ENCODE measurements at regions not wholly inside any gene's neighbourhood (a gene's known extent, or its start where the extent isn't known, plus 50 kb on each side); places are given as distances from the start of the nearest gene placed in this dataset.
"Not testable (repeated sequence)": the region's sequence is repeated elsewhere in the genome, so short reads cannot be mapped to it uniquely, and the experiment has no call there.

- FAIRE-seq = peak; percentile 23
- BruUV-seq (replicated peaks); H3K4me2 ChIP-seq (ENCODE audit: control insufficient read depth, insufficient read depth); H3K9me3 ChIP-seq (replicated peaks; ENCODE audit: control insufficient read depth, insufficient read depth, low read length); DNase-seq (ENCODE audit: low read depth, low spot score); H4K20me1 ChIP-seq (ENCODE audit: control insufficient read depth, insufficient read depth); intact Hi-C loops (cut with micrococcal nuclease; ENCODE audit: unreplicated experiment); H3K27me3 ChIP-seq (replicated peaks in 1 of 2; ENCODE audit: control insufficient read depth in 2 of 2, insufficient read depth in 2 of 2, low read length in 1 of 2); H2AFZ ChIP-seq (ENCODE audit: control insufficient read depth, low read depth, low read length); H3K27ac ChIP-seq (ENCODE audit: control insufficient read depth, insufficient read depth); SMC1A ChIA-PET (ENCODE audit: uncharacterized antibody, unreplicated experiment); CTCF ChIA-PET; POLR2A ChIA-PET; H3K9ac ChIP-seq (ENCODE audit: control insufficient read depth, insufficient read depth, low read length); ATAC-seq; RAD21 ChIA-PET (ENCODE audit: unreplicated experiment); H3K4me3 ChIP-seq; in situ Hi-C loops (cut with MboI); H3K79me2 ChIP-seq (ENCODE audit: control insufficient read depth, insufficient read depth, low read length); H3K36me3 ChIP-seq (ENCODE audit: control insufficient read depth in 2 of 2, insufficient read depth in 2 of 2, low read length in 1 of 2): not testable (repeated sequence)
- peak; percentile 24 for TF ChIP-seq MEF2B (IDR thresholded peaks at IDR 0.05; ENCODE audit: partially characterized antibody, poor library complexity, severe bottlenecking)
- H3K4me1 ChIP-seq (ENCODE audit: control insufficient read depth, insufficient read depth, low read length) = peaks cover 20% of the 10 kb centered on the region
- 18% methylated on average over 11 of the region's 11 CpGs for WGBS (ENCODE audit: insufficient coverage, insufficient replicate concordance, low lambda C conversion rate, missing lambda C conversion rate)
Measured at GRCh38 chr20:47979361-47980095, 194.2 kb upstream of the SULF2 start.

GRCh38 chr20:47978428-47979120 lies 193.3 kb upstream of the SULF2 start:
- WGBS (ENCODE audit: insufficient coverage, insufficient replicate concordance, low lambda C conversion rate, missing lambda C conversion rate) = 42% methylated on average over 4 of the region's 19 CpGs
- H3K27ac ChIP-seq (ENCODE audit: control insufficient read depth, insufficient read depth); ATAC-seq; CTCF ChIA-PET; FAIRE-seq; SMC1A ChIA-PET (ENCODE audit: uncharacterized antibody, unreplicated experiment); RAD21 ChIA-PET (ENCODE audit: unreplicated experiment); in situ Hi-C loops (cut with MboI); H2AFZ ChIP-seq (ENCODE audit: control insufficient read depth, low read depth, low read length); DNase-seq (ENCODE audit: low read depth, low spot score); H3K79me2 ChIP-seq (ENCODE audit: control insufficient read depth, insufficient read depth, low read length); H3K9ac ChIP-seq (ENCODE audit: control insufficient read depth, insufficient read depth, low read length); intact Hi-C loops (cut with micrococcal nuclease; ENCODE audit: unreplicated experiment); H3K4me2 ChIP-seq (ENCODE audit: control insufficient read depth, insufficient read depth); H3K27me3 ChIP-seq (replicated peaks in 1 of 2; ENCODE audit: control insufficient read depth in 2 of 2, insufficient read depth in 2 of 2, low read length in 1 of 2); H3K9me3 ChIP-seq (replicated peaks; ENCODE audit: control insufficient read depth, insufficient read depth, low read length); H4K20me1 ChIP-seq (ENCODE audit: control insufficient read depth, insufficient read depth); H3K4me3 ChIP-seq; H3K36me3 ChIP-seq (ENCODE audit: control insufficient read depth in 2 of 2, insufficient read depth in 2 of 2, low read length in 1 of 2); POLR2A ChIA-PET; BruUV-seq (replicated peaks): not testable (repeated sequence)
- 0 out of 2 replicates have a peak, but pooled peaks have one; percentile 12 for TF ChIP-seq IKZF1 (conservative IDR thresholded peaks at IDR 0.05)
- H3K4me1 ChIP-seq (ENCODE audit: control insufficient read depth, insufficient read depth, low read length) = peaks cover 28% of the 10 kb centered on the region
